ENCODE measurements at regions not wholly inside any gene's neighbourhood (a gene's known extent, or its start where the extent isn't known, plus 50 kb on each side); places are given as distances from the start of the nearest gene placed in this dataset.

DNA sequence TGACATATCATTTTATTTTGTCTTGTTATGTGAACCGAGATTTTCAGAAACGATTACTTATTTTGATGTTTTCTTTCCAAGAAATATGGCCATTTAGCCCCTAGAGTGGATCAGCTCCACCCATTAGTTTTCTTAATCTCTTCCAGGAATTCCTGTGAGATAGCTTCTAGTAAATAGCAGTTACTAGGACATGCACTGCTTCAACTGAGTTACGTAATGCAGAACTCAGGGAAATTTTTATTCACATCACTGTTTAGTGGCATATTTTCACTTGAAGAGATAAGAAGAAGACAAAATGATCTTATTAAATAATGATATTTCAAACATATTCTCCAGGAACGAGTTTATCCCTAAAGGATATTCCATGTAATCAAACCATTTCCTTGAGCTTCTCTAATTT is 573.5 kb upstream of the CNTNAP5 start:
- no peak overlapping the region for H3K27ac ChIP-seq (ENCODE audit: control insufficient read depth, insufficient read depth)
- no peaks in the 10 kb centered on the region for H3K79me2 ChIP-seq (ENCODE audit: control insufficient read depth, insufficient read depth, low read length)
- no peak overlapping the region for H3K9ac ChIP-seq (ENCODE audit: control insufficient read depth, insufficient read depth, low read length)
- SMC1A ChIA-PET (ENCODE audit: uncharacterized antibody, unreplicated experiment), result no interaction called here
- POLR2A ChIA-PET, result no interaction called here
- BruUV-seq (replicated peaks), result no TSS peak
- H3K9me3 ChIP-seq (replicated peaks; ENCODE audit: control insufficient read depth, insufficient read depth, low read length), result no peaks in the 10 kb centered on the region
- H2AFZ ChIP-seq (ENCODE audit: control insufficient read depth, low read depth, low read length), result no peak overlapping the region
- intact Hi-C loops (cut with micrococcal nuclease; ENCODE audit: unreplicated experiment) (no loop called here), in situ Hi-C loops (cut with MboI) (no loop called here)
- H3K4me3 ChIP-seq, result no peak overlapping the region
- 8% methylated on average over 4 of the region's 4 CpGs for WGBS (ENCODE audit: insufficient coverage, insufficient replicate concordance, low lambda C conversion rate, missing lambda C conversion rate)
- CTCF ChIA-PET, result interaction anchor here (1.6 kb wide), 1 partner anchor 1260 kb away, joined by 3 read pairs; no protein-coding TSS in a partner anchor
- DNase-seq (ENCODE audit: low read depth, low spot score), result no peak
- no peak overlapping the region for H3K4me2 ChIP-seq (ENCODE audit: control insufficient read depth, insufficient read depth)
- RAD21 ChIA-PET (ENCODE audit: unreplicated experiment), result no interaction called here
- ATAC-seq, result no peak
- FAIRE-seq, result no peak
- H3K4me1 ChIP-seq (ENCODE audit: control insufficient read depth, insufficient read depth, low read length), result no peaks in the 10 kb centered on the region
- no peaks in the 10 kb centered on the region for H4K20me1 ChIP-seq (ENCODE audit: control insufficient read depth, insufficient read depth)
- no peaks in the 10 kb centered on the region for H3K36me3 ChIP-seq (ENCODE audit: control insufficient read depth in 2 of 2, insufficient read depth in 2 of 2, low read length in 1 of 2)
- no peaks in the 10 kb centered on the region for H3K27me3 ChIP-seq (replicated peaks in 1 of 2; ENCODE audit: control insufficient read depth in 2 of 2, insufficient read depth in 2 of 2, low read length in 1 of 2)
- TF ChIP-seq JUNB (IDR thresholded peaks at IDR 0.05), result no peak
- no peak for TF ChIP-seq ZNF207 (IDR thresholded peaks at IDR 0.05; ENCODE audit: borderline replicate concordance)
- TF ChIP-seq, protein P1, sequence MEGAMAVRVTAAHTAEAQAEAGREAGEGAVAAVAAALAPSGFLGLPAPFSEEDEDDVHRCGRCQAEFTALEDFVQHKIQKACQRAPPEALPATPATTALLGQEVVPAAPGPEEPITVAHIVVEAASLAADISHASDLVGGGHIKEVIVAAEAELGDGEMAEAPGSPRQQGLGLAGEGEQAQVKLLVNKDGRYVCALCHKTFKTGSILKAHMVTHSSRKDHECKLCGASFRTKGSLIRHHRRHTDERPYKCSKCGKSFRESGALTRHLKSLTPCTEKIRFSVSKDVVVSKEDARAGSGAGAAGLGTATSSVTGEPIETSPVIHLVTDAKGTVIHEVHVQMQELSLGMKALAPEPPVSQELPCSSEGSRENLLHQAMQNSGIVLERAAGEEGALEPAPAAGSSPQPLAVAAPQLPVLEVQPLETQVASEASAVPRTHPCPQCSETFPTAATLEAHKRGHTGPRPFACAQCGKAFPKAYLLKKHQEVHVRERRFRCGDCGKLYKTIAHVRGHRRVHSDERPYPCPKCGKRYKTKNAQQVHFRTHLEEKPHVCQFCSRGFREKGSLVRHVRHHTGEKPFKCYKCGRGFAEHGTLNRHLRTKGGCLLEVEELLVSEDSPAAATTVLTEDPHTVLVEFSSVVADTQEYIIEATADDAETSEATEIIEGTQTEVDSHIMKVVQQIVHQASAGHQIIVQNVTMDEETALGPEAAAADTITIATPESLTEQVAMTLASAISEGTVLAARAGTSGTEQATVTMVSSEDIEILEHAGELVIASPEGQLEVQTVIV (IDR thresholded peaks at IDR 0.05; ENCODE audit: borderline replicate concordance, partially characterized antibody), result no peak
- TF ChIP-seq POLR2AphosphoS5 (IDR thresholded peaks at IDR 0.05; ENCODE audit: low read length), result no peak
- no peak for TF ChIP-seq YBX1 (IDR thresholded peaks at IDR 0.05)
- TF ChIP-seq EP300 (IDR thresholded peaks at IDR 0.05; ENCODE audit: borderline replicate concordance in 1 of 2, control insufficient read depth in 1 of 2, low read depth in 2 of 2, low read length in 2 of 2), result no peak
- TF ChIP-seq RAD51 (IDR thresholded peaks at IDR 0.05), result no peak
- TF ChIP-seq NBN (IDR thresholded peaks at IDR 0.05), result no peak
- TF ChIP-seq, protein P2, sequence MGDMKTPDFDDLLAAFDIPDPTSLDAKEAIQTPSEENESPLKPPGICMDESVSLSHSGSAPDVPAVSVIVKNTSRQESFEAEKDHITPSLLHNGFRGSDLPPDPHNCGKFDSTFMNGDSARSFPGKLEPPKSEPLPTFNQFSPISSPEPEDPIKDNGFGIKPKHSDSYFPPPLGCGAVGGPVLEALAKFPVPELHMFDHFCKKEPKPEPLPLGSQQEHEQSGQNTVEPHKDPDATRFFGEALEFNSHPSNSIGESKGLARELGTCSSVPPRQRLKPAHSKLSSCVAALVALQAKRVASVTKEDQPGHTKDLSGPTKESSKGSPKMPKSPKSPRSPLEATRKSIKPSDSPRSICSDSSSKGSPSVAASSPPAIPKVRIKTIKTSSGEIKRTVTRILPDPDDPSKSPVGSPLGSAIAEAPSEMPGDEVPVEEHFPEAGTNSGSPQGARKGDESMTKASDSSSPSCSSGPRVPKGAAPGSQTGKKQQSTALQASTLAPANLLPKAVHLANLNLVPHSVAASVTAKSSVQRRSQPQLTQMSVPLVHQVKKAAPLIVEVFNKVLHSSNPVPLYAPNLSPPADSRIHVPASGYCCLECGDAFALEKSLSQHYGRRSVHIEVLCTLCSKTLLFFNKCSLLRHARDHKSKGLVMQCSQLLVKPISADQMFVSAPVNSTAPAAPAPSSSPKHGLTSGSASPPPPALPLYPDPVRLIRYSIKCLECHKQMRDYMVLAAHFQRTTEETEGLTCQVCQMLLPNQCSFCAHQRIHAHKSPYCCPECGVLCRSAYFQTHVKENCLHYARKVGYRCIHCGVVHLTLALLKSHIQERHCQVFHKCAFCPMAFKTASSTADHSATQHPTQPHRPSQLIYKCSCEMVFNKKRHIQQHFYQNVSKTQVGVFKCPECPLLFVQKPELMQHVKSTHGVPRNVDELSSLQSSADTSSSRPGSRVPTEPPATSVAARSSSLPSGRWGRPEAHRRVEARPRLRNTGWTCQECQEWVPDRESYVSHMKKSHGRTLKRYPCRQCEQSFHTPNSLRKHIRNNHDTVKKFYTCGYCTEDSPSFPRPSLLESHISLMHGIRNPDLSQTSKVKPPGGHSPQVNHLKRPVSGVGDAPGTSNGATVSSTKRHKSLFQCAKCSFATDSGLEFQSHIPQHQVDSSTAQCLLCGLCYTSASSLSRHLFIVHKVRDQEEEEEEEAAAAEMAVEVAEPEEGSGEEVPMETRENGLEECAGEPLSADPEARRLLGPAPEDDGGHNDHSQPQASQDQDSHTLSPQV (IDR thresholded peaks at IDR 0.05), result no peak
- TF ChIP-seq ATF7 (IDR thresholded peaks at IDR 0.05; ENCODE audit: low read depth), result no peak
- no peak for TF ChIP-seq ZSCAN29 (IDR thresholded peaks at IDR 0.05)
- TF ChIP-seq, protein P3, sequence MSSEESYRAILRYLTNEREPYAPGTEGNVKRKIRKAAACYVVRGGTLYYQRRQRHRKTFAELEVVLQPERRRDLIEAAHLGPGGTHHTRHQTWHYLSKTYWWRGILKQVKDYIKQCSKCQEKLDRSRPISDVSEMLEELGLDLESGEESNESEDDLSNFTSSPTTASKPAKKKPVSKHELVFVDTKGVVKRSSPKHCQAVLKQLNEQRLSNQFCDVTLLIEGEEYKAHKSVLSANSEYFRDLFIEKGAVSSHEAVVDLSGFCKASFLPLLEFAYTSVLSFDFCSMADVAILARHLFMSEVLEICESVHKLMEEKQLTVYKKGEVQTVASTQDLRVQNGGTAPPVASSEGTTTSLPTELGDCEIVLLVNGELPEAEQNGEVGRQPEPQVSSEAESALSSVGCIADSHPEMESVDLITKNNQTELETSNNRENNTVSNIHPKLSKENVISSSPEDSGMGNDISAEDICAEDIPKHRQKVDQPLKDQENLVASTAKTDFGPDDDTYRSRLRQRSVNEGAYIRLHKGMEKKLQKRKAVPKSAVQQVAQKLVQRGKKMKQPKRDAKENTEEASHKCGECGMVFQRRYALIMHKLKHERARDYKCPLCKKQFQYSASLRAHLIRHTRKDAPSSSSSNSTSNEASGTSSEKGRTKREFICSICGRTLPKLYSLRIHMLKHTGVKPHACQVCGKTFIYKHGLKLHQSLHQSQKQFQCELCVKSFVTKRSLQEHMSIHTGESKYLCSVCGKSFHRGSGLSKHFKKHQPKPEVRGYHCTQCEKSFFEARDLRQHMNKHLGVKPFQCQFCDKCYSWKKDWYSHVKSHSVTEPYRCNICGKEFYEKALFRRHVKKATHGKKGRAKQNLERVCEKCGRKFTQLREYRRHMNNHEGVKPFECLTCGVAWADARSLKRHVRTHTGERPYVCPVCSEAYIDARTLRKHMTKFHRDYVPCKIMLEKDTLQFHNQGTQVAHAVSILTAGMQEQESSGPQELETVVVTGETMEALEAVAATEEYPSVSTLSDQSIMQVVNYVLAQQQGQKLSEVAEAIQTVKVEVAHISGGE (CRISPR knock-in tag; IDR thresholded peaks at IDR 0.05), result no peak
- no peak for TF ChIP-seq CHD1 (IDR thresholded peaks at IDR 0.05; ENCODE audit: low read depth, low read length)
- TF ChIP-seq, protein P4, sequence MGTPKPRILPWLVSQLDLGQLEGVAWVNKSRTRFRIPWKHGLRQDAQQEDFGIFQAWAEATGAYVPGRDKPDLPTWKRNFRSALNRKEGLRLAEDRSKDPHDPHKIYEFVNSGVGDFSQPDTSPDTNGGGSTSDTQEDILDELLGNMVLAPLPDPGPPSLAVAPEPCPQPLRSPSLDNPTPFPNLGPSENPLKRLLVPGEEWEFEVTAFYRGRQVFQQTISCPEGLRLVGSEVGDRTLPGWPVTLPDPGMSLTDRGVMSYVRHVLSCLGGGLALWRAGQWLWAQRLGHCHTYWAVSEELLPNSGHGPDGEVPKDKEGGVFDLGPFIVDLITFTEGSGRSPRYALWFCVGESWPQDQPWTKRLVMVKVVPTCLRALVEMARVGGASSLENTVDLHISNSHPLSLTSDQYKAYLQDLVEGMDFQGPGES (IDR thresholded peaks at IDR 0.05), result no peak
- TF ChIP-seq HDGF (IDR thresholded peaks at IDR 0.05), result no peak
- no peak for TF ChIP-seq RELA (IDR thresholded peaks at IDR 0.05; ENCODE audit: borderline replicate concordance, partially characterized antibody)
